ENCODE measurements at regions not wholly inside any gene's neighbourhood (a gene's known extent, or its start where the extent isn't known, plus 50 kb on each side); places are given as distances from the start of the nearest gene placed in this dataset.

- TF ChIP-seq CTCF (IDR thresholded peaks at IDR 0.05) (no peak), POLR2AphosphoS5 (IDR thresholded peaks at IDR 0.05) (no peak)
These were observed 252.2 kb upstream of the SPHKAP start for GRCh38 chr2:228433721-228434120.

Data from stomach (tissue), 4 donors.